ENCODE measurements at regions not wholly inside any gene's neighbourhood (a gene's known extent, or its start where the extent isn't known, plus 50 kb on each side); places are given as distances from the start of the nearest gene placed in this dataset.

DNA sequence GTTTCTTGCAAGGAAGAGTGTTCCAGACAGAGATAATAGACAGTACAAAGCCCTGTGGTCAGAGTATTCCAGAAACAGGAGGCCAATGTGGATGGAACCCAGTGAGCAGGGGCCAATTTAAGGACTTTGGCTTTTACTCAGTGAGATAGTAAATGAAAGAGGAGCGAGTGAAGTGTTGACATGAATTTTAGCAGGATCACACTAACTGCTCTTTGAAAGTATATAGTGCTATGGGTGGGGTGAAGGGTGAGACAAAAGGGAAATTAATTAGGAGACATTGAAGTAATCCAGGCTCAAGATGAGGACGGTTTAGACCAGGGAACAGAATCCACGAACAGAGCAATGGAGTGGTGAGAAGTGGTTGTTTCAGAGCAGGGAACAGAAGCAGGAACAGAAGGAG lies 62.2 kb upstream of the TES start:
- no peak for DNase-seq

DNA sequence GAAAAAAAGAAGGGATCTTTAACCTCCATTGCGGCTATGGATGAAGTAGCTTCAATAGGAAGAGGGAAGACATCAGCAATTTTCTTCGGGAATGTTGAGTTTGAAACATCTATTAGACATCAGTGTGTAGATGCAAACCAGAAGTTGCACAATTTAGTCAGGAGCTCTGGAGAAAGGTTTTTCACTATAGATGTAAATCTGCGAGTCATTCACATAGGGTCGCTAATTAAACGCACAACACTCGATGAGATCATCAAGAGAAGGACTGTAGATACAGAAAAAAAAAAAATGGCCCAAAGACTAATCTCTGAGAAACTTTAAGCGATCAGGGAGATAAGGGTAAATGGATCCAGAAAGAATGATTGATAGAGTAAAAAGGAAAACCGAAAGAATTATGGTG lies 61.7 kb upstream of the TES start:
- DNase-seq = no peak

DNA sequence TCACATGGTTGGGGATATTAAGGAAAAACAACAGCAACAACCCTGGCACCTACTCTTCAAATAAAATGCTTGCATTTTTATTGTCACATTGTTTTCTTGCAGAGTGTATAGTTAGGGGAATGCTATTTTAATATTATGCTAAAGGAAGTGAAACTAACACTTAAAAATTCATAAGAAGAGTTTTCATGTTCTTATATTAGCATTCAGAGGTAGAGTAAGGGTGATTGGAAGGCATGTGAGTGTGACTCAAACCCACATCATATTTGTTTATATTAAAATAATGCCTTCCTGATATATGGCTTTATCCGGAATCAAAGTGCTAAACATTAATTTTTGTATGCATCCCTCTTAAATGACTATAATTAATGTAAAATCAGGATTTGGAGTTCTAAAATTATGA lies 59.8 kb upstream of the TES start:
- DNase-seq = no peak

DNA sequence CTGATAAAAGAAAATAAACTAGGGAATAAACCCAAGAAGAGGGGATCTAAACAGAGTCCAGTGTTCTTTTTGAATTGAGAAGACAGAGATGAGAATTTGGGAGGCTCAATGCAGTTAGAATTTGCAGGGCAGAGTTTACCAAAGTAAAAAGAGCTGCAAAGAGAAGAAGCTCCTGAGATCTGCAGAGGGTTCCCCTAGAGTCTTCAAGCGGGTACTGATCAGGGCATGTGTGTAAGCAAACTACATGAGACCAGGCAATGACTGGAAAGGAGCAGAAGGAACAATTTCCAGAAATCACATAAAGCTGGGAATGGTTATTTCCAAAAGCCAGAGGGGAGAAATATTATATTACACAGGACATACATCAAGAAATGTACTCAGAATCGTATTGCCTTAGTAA lies 58.1 kb upstream of the TES start:
- DNase-seq = no peak

DNA sequence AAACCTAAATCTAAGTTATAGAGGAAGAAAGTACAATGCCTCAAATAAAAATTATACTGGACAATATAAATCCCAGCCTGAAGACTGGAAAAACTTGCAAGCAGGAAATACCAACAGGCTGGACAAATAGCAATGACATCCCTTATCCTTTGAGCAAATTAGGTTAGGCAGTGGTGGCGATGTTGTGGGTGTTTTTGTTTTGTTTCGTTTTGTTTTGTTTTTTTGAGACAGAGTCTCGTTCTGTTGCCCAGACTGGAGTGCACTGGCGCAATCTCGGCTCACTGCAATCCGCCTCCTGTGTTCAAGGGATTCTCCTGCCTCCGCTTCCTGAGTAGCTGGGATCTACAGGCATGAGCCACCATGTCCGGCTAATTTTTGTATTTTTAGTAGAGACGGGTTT lies 57.3 kb upstream of the TES start:
- no peak for DNase-seq

DNA sequence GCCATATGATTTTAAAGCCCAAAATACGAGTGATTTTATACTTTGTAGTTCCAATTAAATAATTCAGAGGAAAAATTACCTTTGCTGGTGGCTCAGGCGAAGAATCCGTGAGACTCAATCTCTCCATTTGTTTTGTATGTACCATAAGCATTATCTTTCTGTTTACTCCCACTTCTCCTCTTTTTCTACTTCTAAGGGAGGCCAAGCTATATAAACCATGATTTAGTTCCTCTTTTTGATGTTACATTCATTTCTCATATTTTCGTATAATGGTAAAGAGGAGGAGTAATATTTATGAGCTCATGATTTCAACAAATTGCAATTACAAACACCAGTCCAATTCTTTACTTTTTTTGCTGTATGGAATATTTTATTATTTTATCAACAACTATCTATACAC lies 50.6 kb upstream of the TES start:
- DNase-seq = no peak

Data from T-helper 1 cell (primary cell).